ENCODE measurements at regions not wholly inside any gene's neighbourhood (a gene's known extent, or its start where the extent isn't known, plus 50 kb on each side); places are given as distances from the start of the nearest gene placed in this dataset.

- H3K27ac Mint-ChIP-seq = no peak overlapping the region
- H3K4me1 Mint-ChIP-seq (ENCODE audit: low read depth in 2 of 2) = no peaks in the 10 kb centered on the region
- H3K36me3 Mint-ChIP-seq (ENCODE audit: insufficient read depth) = no peaks in the 10 kb centered on the region
- H3K9me3 Mint-ChIP-seq = peaks cover 14 to 17% of the 10 kb centered on the region in 2 donors
- no peak for ATAC-seq (replicated peaks)
- H3K27me3 Mint-ChIP-seq = no peaks in the 10 kb centered on the region
- DNase-seq = no peak
- H3K4me3 Mint-ChIP-seq = no peak overlapping the region
These were observed 584.2 kb upstream of the PCDH10 start for GRCh38 chr4:132564920-132565319.

- Mint-ChIP-seq H3K27ac (no peak overlapping the region), H3K4me1 (ENCODE audit: low read depth in 2 of 2) (no peaks in the 10 kb centered on the region), H3K36me3 (ENCODE audit: insufficient read depth) (no peaks in the 10 kb centered on the region), H3K4me3 (no peak overlapping the region), H3K27me3 (no peaks in the 10 kb centered on the region), H3K9me3 (peaks cover 12 to 17% of the 10 kb centered on the region in 2 donors)
- ATAC-seq (replicated peaks) (no peak), DNase-seq (no peak)
These were observed 583.6 kb upstream of the PCDH10 start for GRCh38 chr4:132565542-132565941.

DNA sequence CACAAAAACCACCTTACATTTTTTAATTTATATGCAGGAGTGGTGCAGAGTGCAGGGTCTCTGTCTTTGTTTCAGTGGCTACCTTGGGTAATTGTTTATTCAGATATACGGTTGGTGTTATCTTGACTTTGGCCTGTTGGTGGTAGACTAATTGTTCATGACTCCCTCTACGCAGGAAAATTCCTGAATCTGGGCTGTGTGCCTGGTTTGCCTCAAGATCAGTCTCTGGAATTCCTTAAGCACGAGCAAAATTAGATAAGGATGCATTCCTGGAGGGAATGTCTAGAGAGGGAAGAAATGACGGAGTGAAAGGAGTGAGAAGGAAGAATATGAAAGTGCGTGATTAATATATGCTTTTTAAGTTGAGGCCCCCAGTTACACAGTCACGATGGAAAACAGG is 576.9 kb upstream of the PCDH10 start:
- H3K27ac Mint-ChIP-seq = no peak overlapping the region
- no peaks in the 10 kb centered on the region for H3K27me3 Mint-ChIP-seq
- DNase-seq (no peak), ATAC-seq (replicated peaks) (no peak)
- no peak overlapping the region for H3K4me3 Mint-ChIP-seq
- H3K36me3 Mint-ChIP-seq (ENCODE audit: insufficient read depth) = no peaks in the 10 kb centered on the region
- H3K9me3 Mint-ChIP-seq = peaks cover 11 to 14% of the 10 kb centered on the region in 2 donors
- H3K4me1 Mint-ChIP-seq (ENCODE audit: low read depth in 2 of 2) = no peaks in the 10 kb centered on the region

DNA sequence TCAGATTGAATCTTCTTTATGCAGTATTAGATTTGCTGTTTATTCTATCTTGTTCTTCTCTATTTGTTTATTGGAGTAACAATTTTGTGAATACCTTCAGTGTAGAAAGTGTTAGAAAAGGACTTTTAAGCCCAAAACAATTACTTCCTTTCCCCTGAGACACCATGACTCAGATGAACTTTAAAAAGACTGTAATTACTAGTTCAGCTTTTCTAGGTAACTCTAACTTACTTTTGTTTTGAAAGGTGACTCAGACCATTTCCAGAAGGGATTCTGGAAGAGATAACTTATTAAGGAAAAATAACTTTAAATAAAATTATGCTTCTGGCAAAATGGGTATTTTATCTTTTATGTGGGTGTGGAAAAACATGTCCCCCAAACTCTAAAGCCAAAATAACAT is 561.5 kb upstream of the PCDH10 start:
- no peak for ATAC-seq (replicated peaks)
- H3K27me3 Mint-ChIP-seq = no peaks in the 10 kb centered on the region
- H3K36me3 Mint-ChIP-seq (ENCODE audit: insufficient read depth) = no peaks in the 10 kb centered on the region
- no peak overlapping the region for H3K4me3 Mint-ChIP-seq
- peaks cover 0 to 3% of the 10 kb centered on the region in 2 donors for H3K9me3 Mint-ChIP-seq
- no peak for DNase-seq
- no peaks in the 10 kb centered on the region for H3K4me1 Mint-ChIP-seq (ENCODE audit: low read depth in 2 of 2)
- H3K27ac Mint-ChIP-seq = no peak overlapping the region

GRCh38 chr4:132592340-132592739 is 556.8 kb upstream of the PCDH10 start:
- H3K27me3 Mint-ChIP-seq = no peaks in the 10 kb centered on the region
- DNase-seq (no peak), ATAC-seq (replicated peaks) (no peak)
- H3K4me3 Mint-ChIP-seq = no peak overlapping the region
- H3K36me3 Mint-ChIP-seq (ENCODE audit: insufficient read depth) = no peaks in the 10 kb centered on the region
- H3K4me1 Mint-ChIP-seq (ENCODE audit: low read depth in 2 of 2) = no peaks in the 10 kb centered on the region
- H3K9me3 Mint-ChIP-seq = peaks cover 4 to 9% of the 10 kb centered on the region in 2 donors
- H3K27ac Mint-ChIP-seq = no peak overlapping the region

DNA sequence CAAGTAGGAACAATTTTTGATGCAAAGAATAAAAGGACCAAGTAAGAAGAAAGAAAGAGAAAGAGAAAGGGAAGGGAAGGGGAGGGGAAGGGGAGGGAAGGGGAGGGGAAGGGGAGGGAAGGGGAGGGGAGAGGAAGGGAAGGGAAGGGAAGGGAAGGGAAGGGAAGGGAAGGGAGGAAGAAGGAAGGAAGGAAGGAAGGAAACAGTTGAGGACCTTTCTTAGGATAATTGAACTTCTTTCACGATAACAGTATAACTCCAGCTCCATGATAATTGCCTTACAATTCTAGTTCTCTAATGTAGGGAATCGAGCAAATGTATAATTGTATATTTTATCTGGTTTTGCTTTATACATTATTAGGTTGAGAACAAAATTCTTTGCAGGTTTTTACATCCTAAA is 556.2 kb upstream of the PCDH10 start:
- DNase-seq = no peak
- ATAC-seq (replicated peaks) = no peak
- H3K9me3 Mint-ChIP-seq = peaks cover 4 to 9% of the 10 kb centered on the region in 2 donors
- no peak overlapping the region for H3K27ac Mint-ChIP-seq
- no peaks in the 10 kb centered on the region for H3K4me1 Mint-ChIP-seq (ENCODE audit: low read depth in 2 of 2)
- no peaks in the 10 kb centered on the region for H3K36me3 Mint-ChIP-seq (ENCODE audit: insufficient read depth)
- no peak overlapping the region for H3K4me3 Mint-ChIP-seq
- no peaks in the 10 kb centered on the region for H3K27me3 Mint-ChIP-seq

- H3K27ac Mint-ChIP-seq = no peak overlapping the region
- no peaks in the 10 kb centered on the region for H3K4me1 Mint-ChIP-seq (ENCODE audit: low read depth in 2 of 2)
These were observed 555.2 kb upstream of the PCDH10 start for GRCh38 chr4:132593717-132594400.

GRCh38 chr4:132596186-132596585 is 552.9 kb upstream of the PCDH10 start:
- Mint-ChIP-seq H3K4me1 (ENCODE audit: low read depth in 2 of 2) (no peaks in the 10 kb centered on the region), H3K27me3 (no peaks in the 10 kb centered on the region), H3K36me3 (ENCODE audit: insufficient read depth) (no peaks in the 10 kb centered on the region), H3K9me3 (peaks cover 3 to 9% of the 10 kb centered on the region in 2 donors), H3K4me3 (no peak overlapping the region), H3K27ac (no peak overlapping the region)
- no peak for DNase-seq
- ATAC-seq (replicated peaks) = no peak

More at GRCh38 chr4:132593717-132594400, 555.2 kb upstream of the PCDH10 start:
- Mint-ChIP-seq H3K27me3 (no peaks in the 10 kb centered on the region), H3K9me3 (peaks cover 4 to 9% of the 10 kb centered on the region in 2 donors), H3K4me3 (no peak overlapping the region), H3K36me3 (ENCODE audit: insufficient read depth) (no peaks in the 10 kb centered on the region)
- no peak for ATAC-seq (replicated peaks)
- DNase-seq = no peak

GRCh38 chr4:132605551-132605950 is 543.5 kb upstream of the PCDH10 start:
- ATAC-seq (replicated peaks) (no peak), DNase-seq (no peak)
- no peaks in the 10 kb centered on the region for H3K36me3 Mint-ChIP-seq (ENCODE audit: insufficient read depth)
- no peak overlapping the region for H3K27ac Mint-ChIP-seq
- no peaks in the 10 kb centered on the region for H3K4me1 Mint-ChIP-seq (ENCODE audit: low read depth in 2 of 2)
- no peaks in the 10 kb centered on the region for H3K27me3 Mint-ChIP-seq
- no peak overlapping the region for H3K4me3 Mint-ChIP-seq
- peaks cover 0 to 2% of the 10 kb centered on the region in 2 donors for H3K9me3 Mint-ChIP-seq

GRCh38 chr4:132614682-132615081 is 534.4 kb upstream of the PCDH10 start:
- Mint-ChIP-seq H3K4me1 (ENCODE audit: low read depth in 2 of 2) (no peaks in the 10 kb centered on the region), H3K27ac (no peak overlapping the region), H3K27me3 (no peaks in the 10 kb centered on the region), H3K36me3 (ENCODE audit: insufficient read depth) (no peaks in the 10 kb centered on the region), H3K9me3 (peaks cover 12 to 13% of the 10 kb centered on the region in 2 donors), H3K4me3 (no peak overlapping the region)
- no peak for ATAC-seq (replicated peaks)
- no peak for DNase-seq

GRCh38 chr4:132619968-132620367 is 529.1 kb upstream of the PCDH10 start:
- H3K4me3 Mint-ChIP-seq = no peak overlapping the region
- H3K4me1 Mint-ChIP-seq (ENCODE audit: low read depth in 2 of 2) = no peaks in the 10 kb centered on the region
- H3K36me3 Mint-ChIP-seq (ENCODE audit: insufficient read depth) = no peaks in the 10 kb centered on the region
- ATAC-seq (replicated peaks) (no peak), DNase-seq (no peak)
- H3K27ac Mint-ChIP-seq = no peak overlapping the region
- no peaks in the 10 kb centered on the region for H3K27me3 Mint-ChIP-seq
- peaks cover 12 to 13% of the 10 kb centered on the region in 2 donors for H3K9me3 Mint-ChIP-seq

GRCh38 chr4:132642016-132642817 is 506.9 kb upstream of the PCDH10 start:
- Mint-ChIP-seq H3K27ac (no peak overlapping the region), H3K27me3 (no peaks in the 10 kb centered on the region), H3K9me3 (peaks cover 0 to 5% of the 10 kb centered on the region in 2 donors)

GRCh38 chr4:132646186-132646585 is 502.9 kb upstream of the PCDH10 start:
- Mint-ChIP-seq H3K4me1 (ENCODE audit: low read depth in 2 of 2) (no peaks in the 10 kb centered on the region), H3K27ac (no peak overlapping the region)

More at GRCh38 chr4:132642016-132642817, 506.9 kb upstream of the PCDH10 start:
- H3K4me1 Mint-ChIP-seq (ENCODE audit: low read depth in 2 of 2) = no peaks in the 10 kb centered on the region
- no peak overlapping the region for H3K4me3 Mint-ChIP-seq
- ATAC-seq (replicated peaks) = no peak
- H3K36me3 Mint-ChIP-seq (ENCODE audit: insufficient read depth) = no peaks in the 10 kb centered on the region
- no peak for DNase-seq

DNA sequence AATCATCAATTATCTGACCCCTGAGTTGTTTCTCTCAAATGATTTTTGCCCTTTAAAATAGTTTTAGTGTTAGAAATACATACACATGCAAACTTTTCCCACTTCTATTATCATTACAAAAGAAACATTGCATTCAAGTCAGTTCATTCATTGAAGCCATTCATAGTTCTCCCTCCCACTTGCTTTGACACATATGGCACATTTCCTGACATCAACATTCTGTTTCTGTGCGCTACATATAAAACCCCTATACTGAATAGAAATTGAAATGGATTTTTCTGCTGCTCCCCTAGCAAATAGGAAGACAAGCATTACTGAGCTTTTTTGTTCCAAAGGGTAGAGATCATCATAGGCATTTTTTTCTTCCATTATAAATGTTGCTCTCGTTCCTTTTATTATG is 497.9 kb upstream of the PCDH10 start:
- no peaks in the 10 kb centered on the region for H3K36me3 Mint-ChIP-seq (ENCODE audit: insufficient read depth)
- no peaks in the 10 kb centered on the region for H3K27me3 Mint-ChIP-seq
- H3K27ac Mint-ChIP-seq = no peak overlapping the region
- peaks cover 8 to 21% of the 10 kb centered on the region in 2 donors for H3K9me3 Mint-ChIP-seq
- DNase-seq (no peak), ATAC-seq (replicated peaks) (no peak)
- H3K4me3 Mint-ChIP-seq = no peak overlapping the region
- H3K4me1 Mint-ChIP-seq (ENCODE audit: low read depth in 2 of 2) = no peaks in the 10 kb centered on the region

More at GRCh38 chr4:132646186-132646585, 502.9 kb upstream of the PCDH10 start:
- no peaks in the 10 kb centered on the region for H3K36me3 Mint-ChIP-seq (ENCODE audit: insufficient read depth)
- no peak overlapping the region for H3K4me3 Mint-ChIP-seq
- DNase-seq (no peak), ATAC-seq (replicated peaks) (no peak)
- peaks cover 3 to 6% of the 10 kb centered on the region in 2 donors for H3K9me3 Mint-ChIP-seq
- no peaks in the 10 kb centered on the region for H3K27me3 Mint-ChIP-seq
